Gastroesophageal sphincter (tissue), 3 donors: ENCODE measurements at regions not wholly inside any gene's neighbourhood (a gene's known extent, or its start where the extent isn't known, plus 50 kb on each side); places are given as distances from the start of the nearest gene placed in this dataset.
"Not testable (repeated sequence)": the region's sequence is repeated elsewhere in the genome, so short reads cannot be mapped to it uniquely, and the experiment has no call there.

Experiments used
- CTCF ChIP-seq, 4 experiments: fragments of 200-600 bp in 2 of 4; fragments of 450-650 bp in 2 of 4; sonication (generic) in 1 of 4; IDR thresholded peaks; one replicate each; pipeline ENCODE4 v1.5.1; 2017 to 2019; ENCODE audit warnings: antibody characterized with exemption in 4 of 4, mild to moderate bottlenecking in 2 of 4, moderate library complexity in 2 of 4
- EP300 ChIP-seq: sonication (generic); formaldehyde crosslinking; IDR thresholded peaks from one replicate; pipeline ENCODE4 v1.6.1; 2017; ENCODE audit warnings: antibody characterized with exemption, mild to moderate bottlenecking
- POLR2A ChIP-seq, 2 donors: fragments of 450-650 bp; IDR thresholded peaks; one replicate each; pipeline ENCODE4 v1.6.1; 2017; ENCODE audit warnings: antibody characterized with exemption in 2 of 2, mild to moderate bottlenecking in 2 of 2, moderate library complexity in 1 of 2

GRCh38 chr3:75850301-75851008, 65.1 kb upstream of the ZNF717 start:
- not testable (repeated sequence) for TF ChIP-seq CTCF (IDR thresholded peaks at IDR 0.05); POLR2A (IDR thresholded peaks at IDR 0.05); EP300
